ENCODE measurements at regions not wholly inside any gene's neighbourhood (a gene's known extent, or its start where the extent isn't known, plus 50 kb on each side); places are given as distances from the start of the nearest gene placed in this dataset.

- no peaks in the 10 kb centered on the region for H3K4me1 ChIP-seq (ENCODE audit: insufficient read depth, insufficient read length)
- no peak for TF ChIP-seq ZNF274 (IDR thresholded peaks at IDR 0.05; ENCODE audit: low read depth, low read length)
- no peak for TF ChIP-seq SUZ12 (IDR thresholded peaks at IDR 0.05; ENCODE audit: extremely low read depth, insufficient read depth, insufficient read length)
- no peak for TF ChIP-seq YY1 (IDR thresholded peaks at IDR 0.05; ENCODE audit: insufficient read depth, insufficient read length)
- H3K27me3 ChIP-seq (ENCODE audit: insufficient read depth, insufficient read length): no peaks in the 10 kb centered on the region
- no peak overlapping the region for H3K9ac ChIP-seq (ENCODE audit: insufficient read length, low read depth)
- peak; percentile 9 for DNase-seq (ENCODE audit: low read depth, low spot score)
- H3K9me3 ChIP-seq (ENCODE audit: insufficient read depth, low read length): peaks cover 29% of the 10 kb centered on the region
- H3K36me3 ChIP-seq (ENCODE audit: insufficient read depth, insufficient read length, low read length): no peaks in the 10 kb centered on the region
- H3K4me3 ChIP-seq (ENCODE audit: insufficient read length, low read depth): no peak overlapping the region
Measured at GRCh38 chr1:37159102-37159501, 124.8 kb upstream of the GRIK3 start.

GRCh38 chr1:37161171-37161570 lies 126.9 kb upstream of the GRIK3 start:
- no peak for DNase-seq (ENCODE audit: low read depth, low spot score)
- peaks cover 20% of the 10 kb centered on the region for H3K9me3 ChIP-seq (ENCODE audit: insufficient read depth, low read length)
- no peaks in the 10 kb centered on the region for H3K4me1 ChIP-seq (ENCODE audit: insufficient read depth, insufficient read length)
- no peaks in the 10 kb centered on the region for H3K27me3 ChIP-seq (ENCODE audit: insufficient read depth, insufficient read length)
- no peak overlapping the region for H3K4me3 ChIP-seq (ENCODE audit: insufficient read length, low read depth)
- H3K36me3 ChIP-seq (ENCODE audit: insufficient read depth, insufficient read length, low read length): no peaks in the 10 kb centered on the region
- H3K9ac ChIP-seq (ENCODE audit: insufficient read length, low read depth): no peak overlapping the region
- TF ChIP-seq SUZ12 (IDR thresholded peaks at IDR 0.05; ENCODE audit: extremely low read depth, insufficient read depth, insufficient read length) (no peak), YY1 (IDR thresholded peaks at IDR 0.05; ENCODE audit: insufficient read depth, insufficient read length) (no peak), ZNF274 (IDR thresholded peaks at IDR 0.05; ENCODE audit: low read depth, low read length) (no peak)

DNA sequence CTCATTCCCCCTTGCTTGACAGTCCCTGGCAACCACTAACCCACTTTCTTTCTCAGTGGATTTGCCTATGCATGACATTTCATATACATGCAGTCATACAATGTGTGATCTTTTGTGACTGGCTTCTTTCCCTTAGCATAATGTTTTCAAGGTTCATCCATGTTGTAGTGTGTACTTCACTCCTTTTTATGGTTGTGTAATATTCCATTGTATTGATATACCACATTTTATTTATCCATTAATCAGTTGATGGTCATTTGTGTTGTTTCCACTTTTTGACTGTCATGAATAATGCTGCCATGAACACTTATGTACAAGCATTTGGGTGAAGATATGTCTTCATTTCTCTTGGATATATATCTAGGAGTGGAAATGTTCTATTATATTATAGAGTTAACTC lies 127.7 kb upstream of the GRIK3 start:
- no peaks in the 10 kb centered on the region for H3K27me3 ChIP-seq (ENCODE audit: insufficient read depth, insufficient read length)
- H3K9ac ChIP-seq (ENCODE audit: insufficient read length, low read depth): no peak overlapping the region
- peaks cover 20% of the 10 kb centered on the region for H3K9me3 ChIP-seq (ENCODE audit: insufficient read depth, low read length)
- TF ChIP-seq SUZ12 (IDR thresholded peaks at IDR 0.05; ENCODE audit: extremely low read depth, insufficient read depth, insufficient read length) (no peak), YY1 (IDR thresholded peaks at IDR 0.05; ENCODE audit: insufficient read depth, insufficient read length) (no peak), ZNF274 (IDR thresholded peaks at IDR 0.05; ENCODE audit: low read depth, low read length) (no peak)
- no peaks in the 10 kb centered on the region for H3K4me1 ChIP-seq (ENCODE audit: insufficient read depth, insufficient read length)
- H3K4me3 ChIP-seq (ENCODE audit: insufficient read length, low read depth): no peak overlapping the region
- no peaks in the 10 kb centered on the region for H3K36me3 ChIP-seq (ENCODE audit: insufficient read depth, insufficient read length, low read length)
- DNase-seq (ENCODE audit: low read depth, low spot score): no peak

DNA sequence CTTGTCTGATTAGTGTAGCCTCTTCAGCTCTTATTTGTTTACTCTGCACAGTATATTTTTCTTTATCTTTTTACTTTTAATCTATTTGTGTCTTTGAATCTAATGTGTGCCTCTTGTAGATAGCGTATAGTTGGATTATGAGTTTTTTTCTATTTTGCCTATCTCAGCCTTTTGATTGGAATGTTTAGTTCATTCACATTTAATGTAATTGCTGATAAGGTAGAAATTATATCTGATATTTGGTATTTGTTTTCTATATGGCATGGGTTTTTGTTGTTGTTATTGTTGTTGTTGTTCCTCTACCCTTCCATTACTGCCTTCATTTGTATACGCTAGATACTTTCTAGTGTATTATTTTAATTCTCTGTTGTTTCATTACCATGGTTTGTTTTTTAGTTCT lies 131.7 kb upstream of the GRIK3 start:
- H3K9ac ChIP-seq (ENCODE audit: insufficient read length, low read depth): no peak overlapping the region
- DNase-seq (ENCODE audit: low read depth, low spot score): no peak
- H3K9me3 ChIP-seq (ENCODE audit: insufficient read depth, low read length): peaks cover 10% of the 10 kb centered on the region
- H3K36me3 ChIP-seq (ENCODE audit: insufficient read depth, insufficient read length, low read length): no peaks in the 10 kb centered on the region
- no peak overlapping the region for H3K4me3 ChIP-seq (ENCODE audit: insufficient read length, low read depth)
- H3K27me3 ChIP-seq (ENCODE audit: insufficient read depth, insufficient read length): no peaks in the 10 kb centered on the region
- no peaks in the 10 kb centered on the region for H3K4me1 ChIP-seq (ENCODE audit: insufficient read depth, insufficient read length)
- TF ChIP-seq SUZ12 (IDR thresholded peaks at IDR 0.05; ENCODE audit: extremely low read depth, insufficient read depth, insufficient read length) (no peak), ZNF274 (IDR thresholded peaks at IDR 0.05; ENCODE audit: low read depth, low read length) (no peak), YY1 (IDR thresholded peaks at IDR 0.05; ENCODE audit: insufficient read depth, insufficient read length) (no peak)

DNA sequence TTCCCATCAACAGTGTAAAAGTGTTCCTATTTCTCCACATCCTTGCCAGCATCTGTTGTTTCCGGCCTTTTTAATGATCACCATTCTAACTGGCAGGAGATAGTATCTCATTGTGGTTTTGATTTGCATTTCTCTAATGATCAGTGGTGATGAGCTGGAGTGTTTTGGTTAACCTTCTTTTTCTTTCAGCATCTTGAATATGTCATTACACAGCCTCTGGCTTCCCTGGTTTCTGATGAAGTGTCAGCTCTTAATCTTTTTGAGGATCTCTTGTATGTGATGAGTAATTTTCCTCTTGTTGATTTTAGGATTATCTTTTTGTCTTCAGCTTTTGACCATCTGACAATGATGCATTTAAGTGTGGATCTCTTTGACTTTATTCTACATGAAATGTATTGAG lies 133.2 kb upstream of the GRIK3 start:
- no peak overlapping the region for H3K9ac ChIP-seq (ENCODE audit: insufficient read length, low read depth)
- no peak overlapping the region for H3K4me3 ChIP-seq (ENCODE audit: insufficient read length, low read depth)
- H3K27me3 ChIP-seq (ENCODE audit: insufficient read depth, insufficient read length): no peaks in the 10 kb centered on the region
- no peaks in the 10 kb centered on the region for H3K36me3 ChIP-seq (ENCODE audit: insufficient read depth, insufficient read length, low read length)
- no peak for TF ChIP-seq ZNF274 (IDR thresholded peaks at IDR 0.05; ENCODE audit: low read depth, low read length)
- no peak for TF ChIP-seq YY1 (IDR thresholded peaks at IDR 0.05; ENCODE audit: insufficient read depth, insufficient read length)
- TF ChIP-seq SUZ12 (IDR thresholded peaks at IDR 0.05; ENCODE audit: extremely low read depth, insufficient read depth, insufficient read length): no peak
- H3K9me3 ChIP-seq (ENCODE audit: insufficient read depth, low read length): peaks cover 3% of the 10 kb centered on the region
- no peaks in the 10 kb centered on the region for H3K4me1 ChIP-seq (ENCODE audit: insufficient read depth, insufficient read length)
- no peak for DNase-seq (ENCODE audit: low read depth, low spot score)

GRCh38 chr1:37169241-37169640 lies 134.9 kb upstream of the GRIK3 start:
- Histone ChIP-seq H3K27me3 (ENCODE audit: insufficient read depth, insufficient read length) (no peaks in the 10 kb centered on the region), H3K4me1 (ENCODE audit: insufficient read depth, insufficient read length) (peaks cover 1% of the 10 kb centered on the region), H3K9me3 (ENCODE audit: insufficient read depth, low read length) (no peaks in the 10 kb centered on the region; the same call in 1 of the 2 replicates), H3K36me3 (ENCODE audit: insufficient read depth, insufficient read length, low read length) (no peaks in the 10 kb centered on the region), H3K4me3 (ENCODE audit: insufficient read length, low read depth) (no peak overlapping the region), H3K9ac (ENCODE audit: insufficient read length, low read depth) (no peak overlapping the region)
- TF ChIP-seq SUZ12 (IDR thresholded peaks at IDR 0.05; ENCODE audit: extremely low read depth, insufficient read depth, insufficient read length) (no peak), YY1 (IDR thresholded peaks at IDR 0.05; ENCODE audit: insufficient read depth, insufficient read length) (no peak), ZNF274 (IDR thresholded peaks at IDR 0.05; ENCODE audit: low read depth, low read length) (no peak)
- DNase-seq (ENCODE audit: low read depth, low spot score): no peak

DNA sequence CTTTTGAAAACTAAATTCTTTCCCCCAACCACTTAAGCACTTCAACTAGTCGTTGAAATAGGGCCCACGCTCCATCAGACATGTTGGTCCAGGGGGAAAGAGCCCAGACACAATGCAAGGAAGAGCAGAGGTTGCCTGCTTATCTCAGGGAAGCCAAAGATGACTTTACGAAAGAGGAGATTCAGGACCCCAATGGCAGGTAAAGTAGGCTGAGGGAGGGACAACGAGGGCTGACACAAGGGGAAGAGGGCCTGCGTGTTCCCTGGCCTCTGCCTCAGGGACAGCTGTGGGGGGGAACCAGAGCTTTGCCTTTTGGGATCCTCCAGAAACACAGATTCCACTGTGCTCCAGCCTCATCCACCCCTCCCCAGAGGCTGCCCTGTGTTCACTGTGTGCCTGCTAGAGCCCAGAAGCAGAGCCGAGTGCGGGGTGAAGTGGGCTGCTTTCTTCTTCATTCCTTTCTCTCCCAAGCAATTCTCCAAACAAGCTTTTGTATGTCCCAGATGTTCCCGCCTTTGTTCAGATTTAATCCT lies 135.5 kb upstream of the GRIK3 start:
- TF ChIP-seq ZNF274 (IDR thresholded peaks at IDR 0.05; ENCODE audit: low read depth, low read length) (no peak), YY1 (IDR thresholded peaks at IDR 0.05; ENCODE audit: insufficient read depth, insufficient read length) (no peak), SUZ12 (IDR thresholded peaks at IDR 0.05; ENCODE audit: extremely low read depth, insufficient read depth, insufficient read length) (no peak)
- no peak for DNase-seq (ENCODE audit: low read depth, low spot score)
- Histone ChIP-seq H3K36me3 (ENCODE audit: insufficient read depth, insufficient read length, low read length) (no peaks in the 10 kb centered on the region), H3K27me3 (ENCODE audit: insufficient read depth, insufficient read length) (no peaks in the 10 kb centered on the region), H3K4me1 (ENCODE audit: insufficient read depth, insufficient read length) (peaks cover 7% of the 10 kb centered on the region), H3K9ac (ENCODE audit: insufficient read length, low read depth) (no peak overlapping the region), H3K9me3 (ENCODE audit: insufficient read depth, low read length) (no peaks in the 10 kb centered on the region), H3K4me3 (ENCODE audit: insufficient read length, low read depth) (no peak overlapping the region)
